Calu3 (cell line): ENCODE measurements at regions not wholly inside any gene's neighbourhood (a gene's known extent, or its start where the extent isn't known, plus 50 kb on each side); places are given as distances from the start of the nearest gene placed in this dataset.

Experiments
- BruUV-seq: library from RNA; stranded (reverse); fragments of 400-500 nt; replicated peaks from 2 replicates; lab custom pipeline; 2021; lab: Mats Ljungman, UMichigan
- CTCF ChIA-PET: fragments of 300-600 bp; sonication (Branson Sonifier 250); formaldehyde crosslinking; loops from one replicate; lab custom pipeline; 2022; ENCODE audit warnings: antibody characterized with exemption; lab: Charles Lee
- DNase-seq: peaks from one replicate; pipeline ENCODE4 v3.0.0; 2022
- H3K27ac Mint-ChIP-seq: one replicate; pipeline ENCODE4 v1.8.0; 2022; ENCODE audit warnings: mixed read lengths; ENCODE audit not compliant: unreplicated experiment
- H3K27me3 Mint-ChIP-seq: one replicate; pipeline ENCODE4 v1.8.0; 2022; ENCODE audit warnings: mixed read lengths; ENCODE audit not compliant: unreplicated experiment
- H3K36me3 Mint-ChIP-seq: one replicate; pipeline ENCODE4 v1.8.0; 2022; ENCODE audit warnings: mild to moderate bottlenecking, moderate library complexity, mixed read lengths; ENCODE audit not compliant: insufficient read depth, unreplicated experiment
- H3K4me1 Mint-ChIP-seq: one replicate; pipeline ENCODE4 v1.8.0; 2022; ENCODE audit warnings: mild to moderate bottlenecking, low read depth, mixed read lengths; ENCODE audit not compliant: unreplicated experiment
- H3K4me3 Mint-ChIP-seq: one replicate; pipeline ENCODE4 v1.8.0; 2022; ENCODE audit warnings: mild to moderate bottlenecking, low read depth, moderate library complexity, mixed read lengths; ENCODE audit not compliant: unreplicated experiment
- H3K9me3 Mint-ChIP-seq: one replicate; pipeline ENCODE4 v1.8.0; 2022; ENCODE audit warnings: low read depth, mixed read lengths; ENCODE audit not compliant: unreplicated experiment
- CTCF ChIP-seq: fragments of 200-600 bp; IDR thresholded peaks from one replicate; pipeline ENCODE4 v1.8.0; 2022; ENCODE audit warnings: antibody characterized with exemption; ENCODE audit not compliant: unreplicated experiment
- intact Hi-C: fragments of 100-400 bp; cut with micrococcal nuclease; formaldehyde crosslinking; loops from one replicate; pipeline ENCODE4 v1.10.0; 2022; ENCODE audit not compliant: unreplicated experiment

- H3K4me1 Mint-ChIP-seq, result no peaks in the 10 kb centered on the region
- no peaks in the 10 kb centered on the region for H3K36me3 Mint-ChIP-seq
- BruUV-seq, result no TSS peak
- no peak overlapping the region for H3K4me3 Mint-ChIP-seq
- TF ChIP-seq CTCF, result no peak
- no peak overlapping the region for H3K27ac Mint-ChIP-seq
- no peaks in the 10 kb centered on the region for H3K27me3 Mint-ChIP-seq
- DNase-seq, result no peak
- peaks cover 15% of the 10 kb centered on the region for H3K9me3 Mint-ChIP-seq
- CTCF ChIA-PET, result no interaction called here
- intact Hi-C loops, result no loop called here
Observed at GRCh38 chr14:84959851-84960520, 570.0 kb upstream of the FLRT2 start.

GRCh38 chr14:84961637-84962036 lies 568.3 kb upstream of the FLRT2 start:
- BruUV-seq, result no TSS peak
- Mint-ChIP-seq H3K4me1 (no peaks in the 10 kb centered on the region), H3K27me3 (no peaks in the 10 kb centered on the region), H3K4me3 (no peak overlapping the region), H3K9me3 (peaks cover 12% of the 10 kb centered on the region), H3K27ac (no peak overlapping the region), H3K36me3 (no peaks in the 10 kb centered on the region)
- no peak for TF ChIP-seq CTCF
- intact Hi-C loops, result no loop called here
- no peak for DNase-seq
- CTCF ChIA-PET, result no interaction called here

- CTCF ChIA-PET, result no interaction called here
- TF ChIP-seq CTCF, result no peak
- H3K9me3 Mint-ChIP-seq, result peaks cover 6% of the 10 kb centered on the region
- no peaks in the 10 kb centered on the region for H3K27me3 Mint-ChIP-seq
- H3K27ac Mint-ChIP-seq, result no peak overlapping the region
- intact Hi-C loops, result no loop called here
- DNase-seq, result no peak
- no peak overlapping the region for H3K4me3 Mint-ChIP-seq
- H3K4me1 Mint-ChIP-seq, result no peaks in the 10 kb centered on the region
- no TSS peak for BruUV-seq
- H3K36me3 Mint-ChIP-seq, result no peaks in the 10 kb centered on the region
Observed at GRCh38 chr14:84963518-84963917, 566.4 kb upstream of the FLRT2 start.

GRCh38 chr14:84965279-84965678 lies 564.7 kb upstream of the FLRT2 start:
- CTCF ChIA-PET, result no interaction called here
- Mint-ChIP-seq H3K27me3 (no peaks in the 10 kb centered on the region), H3K9me3 (peaks cover 6% of the 10 kb centered on the region), H3K36me3 (no peaks in the 10 kb centered on the region), H3K27ac (no peak overlapping the region), H3K4me3 (no peak overlapping the region), H3K4me1 (no peaks in the 10 kb centered on the region)
- no TSS peak for BruUV-seq
- intact Hi-C loops, result no loop called here
- TF ChIP-seq CTCF, result no peak
- DNase-seq, result no peak
